SK-N-SH treated with all-trans-retinoic acid at 6 μM for 48 hours (cell line): ENCODE measurements at regions not wholly inside any gene's neighbourhood (a gene's known extent, or its start where the extent isn't known, plus 50 kb on each side); places are given as distances from the start of the nearest gene placed in this dataset.

Source experiments
- ATAC-seq: fragments of 200-7000 bp; cut with Tn5 transposase; 3 replicates; pipeline ENCODE4 v1.9.1; 2020; ENCODE audit warnings: mild to moderate bottlenecking, moderate library complexity
- ARNTL ChIP-seq: fragments of 450-650 bp; formaldehyde crosslinking; IDR thresholded peaks from 2 replicates; pipeline ENCODE4 v1.5.0; 2020; ENCODE audit warnings: low read depth, mild to moderate bottlenecking, moderate library complexity, borderline replicate concordance
- BACH2 ChIP-seq: fragments of 250-450 bp; sonication (Bioruptor Pico); IDR thresholded peaks from 2 replicates; pipeline ENCODE4 v1.9.0; 2021; ENCODE audit warnings: mild to moderate bottlenecking, borderline replicate concordance
- CSDC2 ChIP-seq: fragments of 250-450 bp; sonication (Bioruptor Pico); IDR thresholded peaks from 2 replicates; pipeline ENCODE4 v1.5.0; 2020; ENCODE audit warnings: mild to moderate bottlenecking, moderate library complexity
- GLIS3 ChIP-seq: fragments of 250-450 bp; sonication (Bioruptor Pico); IDR thresholded peaks from 2 replicates; pipeline ENCODE4 v1.5.0; 2020; ENCODE audit warnings: mild to moderate bottlenecking, moderate library complexity
- ISL1 ChIP-seq: fragments of 250-450 bp; sonication (Bioruptor Pico); IDR thresholded peaks from 2 replicates; pipeline ENCODE4 v2.1.2; 2022; ENCODE audit warnings: mild to moderate bottlenecking, moderate library complexity
- OSR1 ChIP-seq: fragments of 250-450 bp; sonication (Bioruptor Pico); IDR thresholded peaks from 2 replicates; pipeline ENCODE4 v1.8.0; 2022; ENCODE audit warnings: moderate library complexity, mild to moderate bottlenecking, inconsistent platforms
- PPARA ChIP-seq: fragments of 250-450 bp; sonication (Bioruptor Pico); IDR thresholded peaks from 2 replicates; pipeline ENCODE4 v1.5.0; 2020; ENCODE audit warnings: mild to moderate bottlenecking, borderline replicate concordance
- RARB ChIP-seq: fragments of 250-450 bp; sonication (Bioruptor Pico); IDR thresholded peaks from 2 replicates; pipeline ENCODE4 v1.8.0; 2021; ENCODE audit warnings: mild to moderate bottlenecking, moderate library complexity
- SNAI2 ChIP-seq: fragments of 250-450 bp; sonication (Bioruptor Pico); IDR thresholded peaks from 2 replicates; pipeline ENCODE4 v1.5.0; 2020; ENCODE audit warnings: mild to moderate bottlenecking, moderate library complexity
- TCF4 ChIP-seq: fragments of 250-450 bp; sonication (Bioruptor Pico); IDR thresholded peaks from 2 replicates; pipeline ENCODE4 v1.8.0; 2021; ENCODE audit warnings: mild to moderate bottlenecking, moderate library complexity, borderline replicate concordance
- TOX ChIP-seq: fragments of 250-450 bp; sonication (Bioruptor Pico); IDR thresholded peaks from 2 replicates; pipeline ENCODE4 v1.8.0; 2021; ENCODE audit warnings: mild to moderate bottlenecking, moderate library complexity, borderline replicate concordance
- ZC3H10 ChIP-seq: fragments of 250-450 bp; sonication (Bioruptor Pico); IDR thresholded peaks from 2 replicates; pipeline ENCODE4 v1.5.1; 2021; ENCODE audit warnings: mild to moderate bottlenecking, moderate library complexity
- ZFP3 ChIP-seq: fragments of 250-450 bp; sonication (Bioruptor Pico); IDR thresholded peaks from 2 replicates; pipeline ENCODE4 v1.5.0; 2020; ENCODE audit warnings: mild to moderate bottlenecking, moderate library complexity
- ZFP30 ChIP-seq: fragments of 450-650 bp; formaldehyde crosslinking; IDR thresholded peaks from 2 replicates; pipeline ENCODE4 v1.5.0; 2022; ENCODE audit warnings: mild to moderate bottlenecking, moderate library complexity
- ZNF565 ChIP-seq: fragments of 450-650 bp; formaldehyde crosslinking; conservative IDR thresholded peaks from 2 replicates; pipeline ENCODE4 v1.5.0; 2020; ENCODE audit warnings: low read depth, mild to moderate bottlenecking, moderate library complexity
- ZNF70 ChIP-seq: fragments of 450-650 bp; formaldehyde crosslinking; IDR thresholded peaks from 2 replicates; pipeline ENCODE4 v1.5.0; 2020; ENCODE audit warnings: mild to moderate bottlenecking, moderate library complexity
- ZNF8 ChIP-seq: fragments of 450-650 bp; formaldehyde crosslinking; IDR thresholded peaks from 2 replicates; pipeline ENCODE4 v1.5.0; 2020; ENCODE audit warnings: mild to moderate bottlenecking, moderate library complexity
- TF ChIP-seq, protein P1 (sequence below): fragments of 250-450 bp; sonication (Bioruptor Pico); IDR thresholded peaks from 2 replicates; pipeline ENCODE4 v1.5.0; 2020; ENCODE audit warnings: mild to moderate bottlenecking, moderate library complexity
- TF ChIP-seq, protein P2 (sequence below): fragments of 250-450 bp; sonication (Bioruptor Pico); IDR thresholded peaks from 2 replicates; pipeline ENCODE4 v1.5.1; 2020; ENCODE audit warnings: low read depth, mild to moderate bottlenecking, moderate library complexity
- TF ChIP-seq, protein P3 (sequence below): fragments of 250-450 bp; sonication (Bioruptor Pico); IDR thresholded peaks from 2 replicates; pipeline ENCODE4 v1.8.0; 2020; ENCODE audit warnings: mild to moderate bottlenecking, moderate library complexity, borderline replicate concordance
- TF ChIP-seq, protein P4 (sequence below): fragments of 250-450 bp; sonication (Bioruptor Pico); IDR thresholded peaks from 2 replicates; pipeline ENCODE4 v1.8.0; 2021; ENCODE audit warnings: low read depth, mild to moderate bottlenecking, moderate library complexity, borderline replicate concordance

DNA sequence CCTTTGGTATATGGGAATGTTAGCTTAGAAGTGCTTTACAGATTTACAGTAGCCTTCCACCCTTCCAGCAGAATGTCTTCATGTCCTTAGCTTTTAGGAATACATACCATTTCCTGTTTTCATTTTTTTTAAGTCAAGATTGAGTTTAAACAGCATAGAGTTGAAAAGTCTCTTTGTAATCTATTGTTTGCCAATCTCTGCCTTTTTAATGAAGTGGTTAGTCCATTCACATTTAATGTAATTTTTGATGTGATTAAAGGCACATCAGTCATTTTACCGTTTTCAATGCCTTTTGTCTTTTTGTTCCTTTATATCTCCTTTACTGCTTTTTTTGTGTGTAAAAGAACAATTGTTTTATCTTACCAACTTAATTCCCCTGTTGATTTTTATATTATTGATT lies 233.4 kb upstream of the SMIM21 start (continued):
- no peak for TF ChIP-seq ZC3H10 (CRISPR knock-in tag)
- no peak for TF ChIP-seq OSR1 (CRISPR knock-in tag)
- no peak for TF ChIP-seq CSDC2 (CRISPR knock-in tag)
- no peak for TF ChIP-seq RARB

DNA sequence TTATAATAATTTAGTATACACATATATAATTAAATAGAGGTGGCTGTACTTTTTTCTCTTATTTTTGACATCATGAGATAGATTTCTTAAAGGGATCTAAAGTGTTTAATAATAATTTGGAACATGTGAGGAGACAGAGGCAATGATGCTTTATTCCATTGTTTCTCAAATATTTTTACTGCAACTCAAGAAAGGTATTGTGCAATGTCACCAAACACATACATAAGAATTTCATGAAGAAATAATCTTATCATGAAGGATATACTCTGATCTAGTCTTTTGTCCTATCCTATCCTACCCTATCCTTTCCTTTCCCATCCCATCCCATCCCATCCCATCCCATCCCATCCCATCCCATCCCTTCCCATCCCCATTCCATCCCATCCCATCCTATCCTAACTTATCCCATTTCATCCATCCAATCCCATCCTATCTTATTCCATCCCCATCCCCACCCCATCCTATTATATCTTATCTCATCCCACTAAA lies 232.1 kb upstream of the SMIM21 start:
- no peak for TF ChIP-seq GLIS3 (CRISPR knock-in tag)
- no peak for TF ChIP-seq ISL1 (CRISPR knock-in tag)
- TF ChIP-seq, protein P1, sequence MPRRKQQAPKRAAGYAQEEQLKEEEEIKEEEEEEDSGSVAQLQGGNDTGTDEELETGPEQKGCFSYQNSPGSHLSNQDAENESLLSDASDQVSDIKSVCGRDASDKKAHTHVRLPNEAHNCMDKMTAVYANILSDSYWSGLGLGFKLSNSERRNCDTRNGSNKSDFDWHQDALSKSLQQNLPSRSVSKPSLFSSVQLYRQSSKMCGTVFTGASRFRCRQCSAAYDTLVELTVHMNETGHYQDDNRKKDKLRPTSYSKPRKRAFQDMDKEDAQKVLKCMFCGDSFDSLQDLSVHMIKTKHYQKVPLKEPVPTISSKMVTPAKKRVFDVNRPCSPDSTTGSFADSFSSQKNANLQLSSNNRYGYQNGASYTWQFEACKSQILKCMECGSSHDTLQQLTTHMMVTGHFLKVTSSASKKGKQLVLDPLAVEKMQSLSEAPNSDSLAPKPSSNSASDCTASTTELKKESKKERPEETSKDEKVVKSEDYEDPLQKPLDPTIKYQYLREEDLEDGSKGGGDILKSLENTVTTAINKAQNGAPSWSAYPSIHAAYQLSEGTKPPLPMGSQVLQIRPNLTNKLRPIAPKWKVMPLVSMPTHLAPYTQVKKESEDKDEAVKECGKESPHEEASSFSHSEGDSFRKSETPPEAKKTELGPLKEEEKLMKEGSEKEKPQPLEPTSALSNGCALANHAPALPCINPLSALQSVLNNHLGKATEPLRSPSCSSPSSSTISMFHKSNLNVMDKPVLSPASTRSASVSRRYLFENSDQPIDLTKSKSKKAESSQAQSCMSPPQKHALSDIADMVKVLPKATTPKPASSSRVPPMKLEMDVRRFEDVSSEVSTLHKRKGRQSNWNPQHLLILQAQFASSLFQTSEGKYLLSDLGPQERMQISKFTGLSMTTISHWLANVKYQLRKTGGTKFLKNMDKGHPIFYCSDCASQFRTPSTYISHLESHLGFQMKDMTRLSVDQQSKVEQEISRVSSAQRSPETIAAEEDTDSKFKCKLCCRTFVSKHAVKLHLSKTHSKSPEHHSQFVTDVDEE, result no peak
- TF ChIP-seq SNAI2 (CRISPR knock-in tag), result no peak
- TF ChIP-seq OSR1 (CRISPR knock-in tag), result no peak
- TF ChIP-seq ARNTL (CRISPR knock-in tag), result no peak
- TF ChIP-seq ZFP30, result no peak
- TF ChIP-seq, protein P2, sequence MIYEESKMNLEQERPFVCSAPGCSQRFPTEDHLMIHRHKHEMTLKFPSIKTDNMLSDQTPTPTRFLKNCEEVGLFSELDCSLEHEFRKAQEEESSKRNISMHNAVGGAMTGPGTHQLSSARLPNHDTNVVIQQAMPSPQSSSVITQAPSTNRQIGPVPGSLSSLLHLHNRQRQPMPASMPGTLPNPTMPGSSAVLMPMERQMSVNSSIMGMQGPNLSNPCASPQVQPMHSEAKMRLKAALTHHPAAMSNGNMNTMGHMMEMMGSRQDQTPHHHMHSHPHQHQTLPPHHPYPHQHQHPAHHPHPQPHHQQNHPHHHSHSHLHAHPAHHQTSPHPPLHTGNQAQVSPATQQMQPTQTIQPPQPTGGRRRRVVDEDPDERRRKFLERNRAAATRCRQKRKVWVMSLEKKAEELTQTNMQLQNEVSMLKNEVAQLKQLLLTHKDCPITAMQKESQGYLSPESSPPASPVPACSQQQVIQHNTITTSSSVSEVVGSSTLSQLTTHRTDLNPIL (CRISPR knock-in tag), result no peak
- TF ChIP-seq, protein P3, sequence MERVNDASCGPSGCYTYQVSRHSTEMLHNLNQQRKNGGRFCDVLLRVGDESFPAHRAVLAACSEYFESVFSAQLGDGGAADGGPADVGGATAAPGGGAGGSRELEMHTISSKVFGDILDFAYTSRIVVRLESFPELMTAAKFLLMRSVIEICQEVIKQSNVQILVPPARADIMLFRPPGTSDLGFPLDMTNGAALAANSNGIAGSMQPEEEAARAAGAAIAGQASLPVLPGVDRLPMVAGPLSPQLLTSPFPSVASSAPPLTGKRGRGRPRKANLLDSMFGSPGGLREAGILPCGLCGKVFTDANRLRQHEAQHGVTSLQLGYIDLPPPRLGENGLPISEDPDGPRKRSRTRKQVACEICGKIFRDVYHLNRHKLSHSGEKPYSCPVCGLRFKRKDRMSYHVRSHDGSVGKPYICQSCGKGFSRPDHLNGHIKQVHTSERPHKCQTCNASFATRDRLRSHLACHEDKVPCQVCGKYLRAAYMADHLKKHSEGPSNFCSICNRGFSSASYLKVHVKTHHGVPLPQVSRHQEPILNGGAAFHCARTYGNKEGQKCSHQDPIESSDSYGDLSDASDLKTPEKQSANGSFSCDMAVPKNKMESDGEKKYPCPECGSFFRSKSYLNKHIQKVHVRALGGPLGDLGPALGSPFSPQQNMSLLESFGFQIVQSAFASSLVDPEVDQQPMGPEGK (CRISPR knock-in tag), result no peak
- no peak for TF ChIP-seq ZFP3 (CRISPR knock-in tag)
- no peak for TF ChIP-seq CSDC2 (CRISPR knock-in tag)
- TF ChIP-seq PPARA (CRISPR knock-in tag), result no peak
- no peak for TF ChIP-seq ZNF565 (CRISPR knock-in tag)
- no peak for TF ChIP-seq ZNF8 (CRISPR knock-in tag)
- TF ChIP-seq ZC3H10 (CRISPR knock-in tag), result no peak
- no peak for TF ChIP-seq TOX
- TF ChIP-seq RARB, result no peak
- TF ChIP-seq BACH2 (CRISPR knock-in tag), result no peak
- no peak for TF ChIP-seq TCF4 (CRISPR knock-in tag)
- TF ChIP-seq, protein P4, sequence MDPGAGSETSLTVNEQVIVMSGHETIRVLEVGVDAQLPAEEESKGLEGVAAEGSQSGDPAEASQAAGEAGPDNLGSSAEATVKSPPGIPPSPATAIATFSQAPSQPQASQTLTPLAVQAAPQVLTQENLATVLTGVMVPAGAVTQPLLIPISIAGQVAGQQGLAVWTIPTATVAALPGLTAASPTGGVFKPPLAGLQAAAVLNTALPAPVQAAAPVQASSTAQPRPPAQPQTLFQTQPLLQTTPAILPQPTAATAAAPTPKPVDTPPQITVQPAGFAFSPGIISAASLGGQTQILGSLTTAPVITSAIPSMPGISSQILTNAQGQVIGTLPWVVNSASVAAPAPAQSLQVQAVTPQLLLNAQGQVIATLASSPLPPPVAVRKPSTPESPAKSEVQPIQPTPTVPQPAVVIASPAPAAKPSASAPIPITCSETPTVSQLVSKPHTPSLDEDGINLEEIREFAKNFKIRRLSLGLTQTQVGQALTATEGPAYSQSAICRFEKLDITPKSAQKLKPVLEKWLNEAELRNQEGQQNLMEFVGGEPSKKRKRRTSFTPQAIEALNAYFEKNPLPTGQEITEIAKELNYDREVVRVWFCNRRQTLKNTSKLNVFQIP (CRISPR knock-in tag), result no peak
- ATAC-seq, result no peak

DNA sequence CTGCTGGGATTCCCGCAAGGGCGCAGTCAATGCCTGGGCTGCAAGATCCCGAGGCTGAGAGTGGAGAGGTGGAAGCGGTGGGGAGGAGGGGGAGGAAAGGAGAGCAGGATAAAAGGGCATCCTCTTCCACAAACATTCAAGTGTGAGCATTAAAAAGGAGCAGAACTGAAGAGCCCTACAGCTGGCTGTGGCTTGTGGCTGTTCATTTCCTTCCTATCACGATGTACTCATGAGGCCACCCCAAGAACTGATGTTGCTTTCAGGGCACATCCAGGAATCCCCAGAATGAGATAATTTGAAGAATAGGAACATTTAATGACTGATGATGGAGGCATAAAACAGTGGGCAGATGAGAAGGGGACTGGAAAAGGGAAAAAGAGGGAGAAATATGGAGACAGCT lies 230.8 kb upstream of the SMIM21 start:
- ATAC-seq, result no peak
- TF ChIP-seq TCF4 (CRISPR knock-in tag), result no peak
- TF ChIP-seq ZNF8 (CRISPR knock-in tag), result no peak
- no peak for TF ChIP-seq ISL1 (CRISPR knock-in tag)
- TF ChIP-seq, protein P2 (CRISPR knock-in tag), result no peak
- TF ChIP-seq GLIS3 (CRISPR knock-in tag), result no peak
- no peak for TF ChIP-seq ZC3H10 (CRISPR knock-in tag)
- TF ChIP-seq ZNF70 (CRISPR knock-in tag), result no peak
- TF ChIP-seq, protein P4 (CRISPR knock-in tag), result no peak
